CD14-positive monocyte (primary cell): ENCODE measurements at regions not wholly inside any gene's neighbourhood (a gene's known extent, or its start where the extent isn't known, plus 50 kb on each side); places are given as distances from the start of the nearest gene placed in this dataset.

ENCODE experiments used
- DNase-seq, 3 donors: peaks; one replicate each; pipeline ENCODE4 v3.0.0-alpha.2; 2011 to 2022
- H2AFZ ChIP-seq: 2 replicates; pipeline ENCODE4 v1.6.0; 2012; ENCODE audit warnings: mild to moderate bottlenecking, low read depth, low read length, inconsistent platforms; ENCODE audit not compliant: insufficient read depth, poor library complexity, severe bottlenecking
- H3K27ac ChIP-seq, 2 donors: 1 replicate in 1 of 2; 2 replicates in 1 of 2; pipeline ENCODE4 v1.5.1; 2012 to 2013; ENCODE audit warnings: low read length in 2 of 2, control low read depth in 1 of 2, inconsistent platforms in 1 of 2, low read depth in 1 of 2, mild to moderate bottlenecking in 1 of 2
- H3K27me3 ChIP-seq, 2 donors: one replicate each; pipeline versions ENCODE4 v1.6.0 to v1.6.1; 2011 to 2013; ENCODE audit warnings: low read length in 2 of 2; ENCODE audit not compliant: control insufficient read depth in 2 of 2, insufficient read depth in 2 of 2
- H3K36me3 ChIP-seq, 2 donors: replicated peaks in 1 of 2; 1 replicate in 1 of 2; 2 replicates in 1 of 2; pipeline versions ENCODE4 v1.5.1 to v1.6.1; 2012 to 2013; ENCODE audit warnings: low read length in 2 of 2, control low read depth in 1 of 2, inconsistent platforms in 1 of 2, mild to moderate bottlenecking in 1 of 2; ENCODE audit not compliant: insufficient read depth in 2 of 2, control insufficient read depth in 1 of 2
- H3K4me1 ChIP-seq, 2 donors: 1 replicate in 1 of 2; 2 replicates in 1 of 2; pipeline versions ENCODE4 v1.5.1 to v1.6.1; 2012 to 2013; ENCODE audit warnings: low read length in 2 of 2, control low read depth in 1 of 2, inconsistent platforms in 1 of 2, mild to moderate bottlenecking in 1 of 2, moderate library complexity in 1 of 2; ENCODE audit not compliant: insufficient read depth in 2 of 2, control insufficient read depth in 1 of 2
- H3K4me2 ChIP-seq: replicated peaks from 2 replicates; pipeline ENCODE3; 2012; ENCODE audit warnings: low read length, moderate library complexity, mild to moderate bottlenecking; ENCODE audit not compliant: poor library complexity, severe bottlenecking; ENCODE audit errors: extremely low read depth
- H3K4me3 ChIP-seq, 3 experiments: fragments of 200-600 bp in 1 of 3; sonication (generic) in 1 of 3; replicated peaks in 1 of 3; 1 replicate in 2 of 3; 2 replicates in 1 of 3; pipeline ENCODE4 v1.5.1; 2011 to 2013; ENCODE audit warnings: low read length in 3 of 3, mild to moderate bottlenecking in 3 of 3, control low read depth in 2 of 3, low read depth in 2 of 3, inconsistent platforms in 1 of 3, moderate library complexity in 1 of 3
- H3K79me2 ChIP-seq: 2 replicates; pipeline ENCODE4 v1.6.0; 2012; ENCODE audit warnings: mild to moderate bottlenecking, control low read depth, inconsistent platforms, low read length, moderate library complexity; ENCODE audit not compliant: insufficient read depth
- H3K9ac ChIP-seq: 2 replicates; pipeline ENCODE4 v1.6.0; 2017; ENCODE audit warnings: low read length, mild to moderate bottlenecking; ENCODE audit not compliant: insufficient read depth, poor library complexity, severe bottlenecking
- H3K9me3 ChIP-seq, 2 donors: replicated peaks in 1 of 2; 1 replicate in 1 of 2; 2 replicates in 1 of 2; pipeline versions ENCODE4 v1.5.1 to v1.6.1; 2012 to 2013; ENCODE audit warnings: low read length in 2 of 2, control low read depth in 1 of 2; ENCODE audit not compliant: control insufficient read depth in 1 of 2, insufficient read depth in 1 of 2
- H4K20me1 ChIP-seq: 2 replicates; pipeline ENCODE4 v1.6.0; 2012; ENCODE audit warnings: mild to moderate bottlenecking, low read length, control low read depth, moderate library complexity; ENCODE audit not compliant: insufficient read depth
- H3K27ac Mint-ChIP-seq, 7 donors: one replicate each; pipeline ENCODE4 v1.8.0; 2020; ENCODE audit warnings: mild to moderate bottlenecking in 7 of 7, mixed read lengths in 7 of 7, moderate library complexity in 6 of 7, inconsistent platforms in 2 of 7
- H3K27me3 Mint-ChIP-seq, 3 donors: one replicate each; pipeline ENCODE4 v1.8.0; 2021 to 2022; ENCODE audit warnings: low read depth in 3 of 3, mild to moderate bottlenecking in 3 of 3, mixed read lengths in 3 of 3, moderate library complexity in 3 of 3, inconsistent platforms in 1 of 3
- H3K36me3 Mint-ChIP-seq, 2 donors: one replicate each; pipeline ENCODE4 v1.8.0; 2020; ENCODE audit warnings: mixed read lengths in 2 of 2, inconsistent platforms in 1 of 2, mild to moderate bottlenecking in 1 of 2
- H3K4me1 Mint-ChIP-seq: one replicate; pipeline ENCODE4 v1.8.0; 2020; ENCODE audit warnings: mild to moderate bottlenecking, mixed read lengths
- H3K4me3 Mint-ChIP-seq, 2 donors: one replicate each; pipeline ENCODE4 v1.8.0; 2020; ENCODE audit warnings: mild to moderate bottlenecking in 2 of 2, mixed read lengths in 2 of 2, moderate library complexity in 1 of 2
- H3K9me3 Mint-ChIP-seq, 7 donors: one replicate each; pipeline ENCODE4 v1.8.0; 2020 to 2022; ENCODE audit warnings: mixed read lengths in 7 of 7, mild to moderate bottlenecking in 6 of 7, moderate library complexity in 6 of 7, inconsistent platforms in 2 of 7
- CTCF ChIP-seq: fragments of 200-600 bp; IDR thresholded peaks from one replicate; pipeline ENCODE4 v1.8.0; 2022; ENCODE audit warnings: antibody characterized with exemption, mild to moderate bottlenecking
- WGBS: methylation state at CpG from one replicate; pipeline ENCODE4 v1.1.5; 2013; ENCODE audit warnings: missing lambda C conversion rate; ENCODE audit not compliant: insufficient coverage; 5-methylcytosine and 5-hydroxymethylcytosine counted together
- intact Hi-C, 2 donors: fragments of 100-400 bp; cut with micrococcal nuclease; formaldehyde crosslinking; loops; one replicate each; pipeline versions ENCODE4 v1.15.0 to v1.15.1; 2023

GRCh38 chr16:11456741-11457140 lies 111.5 kb downstream of the RMI2 start:
- Histone ChIP-seq H4K20me1 (no peaks in the 10 kb centered on the region), H3K4me1 (peaks cover 0 to 8% of the 10 kb centered on the region in 2 donors), H3K79me2 (no peaks in the 10 kb centered on the region), H3K9ac (no peak overlapping the region), H3K9me3 (no peaks in the 10 kb centered on the region), H3K27ac (no peak overlapping the region), H3K4me2 (no peak overlapping the region), H3K36me3 (no peaks in the 10 kb centered on the region), H3K27me3 (no peaks in the 10 kb centered on the region), H2AFZ (no peak overlapping the region), H3K4me3 (no peak overlapping the region)
- Mint-ChIP-seq H3K4me1 (peaks cover 6% of the 10 kb centered on the region), H3K4me3 (no peak overlapping the region), H3K27me3 (peaks cover 0 to 4% (median 2%) of the 10 kb centered on the region in 3 donors), H3K9me3 (peaks cover 0 to 11% (median 0%) of the 10 kb centered on the region in 7 donors), H3K27ac (peak overlapping the region in 2 of 7 donors; percentile 23 to 42), H3K36me3 (no peaks in the 10 kb centered on the region)
- WGBS = 98% methylated on average over 9 of the region's 10 CpGs
- intact Hi-C loops = no loop called here
- TF ChIP-seq CTCF = no peak
- no peak for DNase-seq

GRCh38 chr16:11459722-11460121 lies 114.5 kb downstream of the RMI2 start:
- intact Hi-C loops = no loop called here

More at GRCh38 chr16:11459722-11460121, 114.5 kb downstream of the RMI2 start:
- no peak overlapping the region for H3K4me2 ChIP-seq
- no peaks in the 10 kb centered on the region for H3K36me3 ChIP-seq
- no peaks in the 10 kb centered on the region for H3K79me2 ChIP-seq
- H4K20me1 ChIP-seq = no peaks in the 10 kb centered on the region
- no peak overlapping the region for H3K27ac ChIP-seq
- TF ChIP-seq CTCF = no peak
- H3K9me3 ChIP-seq = no peaks in the 10 kb centered on the region
- no peak overlapping the region for H3K9ac ChIP-seq
- 94% methylated on average over 7 of the region's 8 CpGs for WGBS
- no peak for DNase-seq
- H3K36me3 Mint-ChIP-seq = no peaks in the 10 kb centered on the region
- no peaks in the 10 kb centered on the region for H3K27me3 ChIP-seq
- H3K9me3 Mint-ChIP-seq = peaks cover 0 to 10% (median 0%) of the 10 kb centered on the region in 7 donors
- no peak overlapping the region for H3K27ac Mint-ChIP-seq
- no peak overlapping the region for H3K4me3 ChIP-seq
- H3K4me1 ChIP-seq = peaks cover 0 to 8% of the 10 kb centered on the region in 2 donors
- peaks cover 6% of the 10 kb centered on the region for H3K4me1 Mint-ChIP-seq
- H2AFZ ChIP-seq = no peak overlapping the region
- no peak overlapping the region for H3K4me3 Mint-ChIP-seq
- H3K27me3 Mint-ChIP-seq = peaks cover 0 to 8% (median 2%) of the 10 kb centered on the region in 3 donors
